PFSK-1 (cell line): ENCODE measurements at regions not wholly inside any gene's neighbourhood (a gene's known extent, or its start where the extent isn't known, plus 50 kb on each side); places are given as distances from the start of the nearest gene placed in this dataset.

Source experiments
- SIN3A ChIP-seq: IDR thresholded peaks from 2 replicates; pipeline ENCODE4 v1.6.1; 2012; ENCODE audit warnings: mild to moderate bottlenecking, low read length, moderate library complexity, borderline replicate concordance; ENCODE audit not compliant: insufficient read depth
- TF ChIP-seq, protein P1 (sequence below), 2 experiments: IDR thresholded peaks; 2 replicates each; pipeline versions ENCODE4 v1.6.1 to v1.8.0; 2011 to 2012; ENCODE audit warnings: low read depth in 2 of 2, low read length in 2 of 2, control low read depth in 1 of 2, inconsistent platforms in 1 of 2, mild to moderate bottlenecking in 1 of 2, moderate library complexity in 1 of 2; ENCODE audit not compliant: insufficient read depth in 1 of 2

DNA sequence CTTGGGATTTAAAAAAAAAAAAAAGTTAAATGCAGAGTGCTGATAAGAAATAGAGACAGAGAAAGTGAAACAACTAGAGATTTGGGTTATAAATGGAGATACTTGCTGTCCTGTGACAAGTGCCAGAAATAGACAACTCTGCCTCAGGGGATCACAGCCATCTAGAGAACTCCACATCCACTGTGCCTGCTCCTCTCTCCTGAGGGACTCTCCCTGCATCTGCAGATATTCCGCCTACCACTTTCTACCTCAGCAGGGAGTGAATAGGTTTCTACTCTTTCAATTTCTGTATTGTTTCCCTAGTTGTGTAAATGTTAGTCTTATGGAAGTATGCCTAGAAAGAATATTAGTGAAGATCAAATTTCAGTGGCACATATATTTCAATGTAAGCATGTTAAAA lies 307.2 kb downstream of the HTR1A start:
- TF ChIP-seq SIN3A, result no peak
- TF ChIP-seq, protein P1, sequence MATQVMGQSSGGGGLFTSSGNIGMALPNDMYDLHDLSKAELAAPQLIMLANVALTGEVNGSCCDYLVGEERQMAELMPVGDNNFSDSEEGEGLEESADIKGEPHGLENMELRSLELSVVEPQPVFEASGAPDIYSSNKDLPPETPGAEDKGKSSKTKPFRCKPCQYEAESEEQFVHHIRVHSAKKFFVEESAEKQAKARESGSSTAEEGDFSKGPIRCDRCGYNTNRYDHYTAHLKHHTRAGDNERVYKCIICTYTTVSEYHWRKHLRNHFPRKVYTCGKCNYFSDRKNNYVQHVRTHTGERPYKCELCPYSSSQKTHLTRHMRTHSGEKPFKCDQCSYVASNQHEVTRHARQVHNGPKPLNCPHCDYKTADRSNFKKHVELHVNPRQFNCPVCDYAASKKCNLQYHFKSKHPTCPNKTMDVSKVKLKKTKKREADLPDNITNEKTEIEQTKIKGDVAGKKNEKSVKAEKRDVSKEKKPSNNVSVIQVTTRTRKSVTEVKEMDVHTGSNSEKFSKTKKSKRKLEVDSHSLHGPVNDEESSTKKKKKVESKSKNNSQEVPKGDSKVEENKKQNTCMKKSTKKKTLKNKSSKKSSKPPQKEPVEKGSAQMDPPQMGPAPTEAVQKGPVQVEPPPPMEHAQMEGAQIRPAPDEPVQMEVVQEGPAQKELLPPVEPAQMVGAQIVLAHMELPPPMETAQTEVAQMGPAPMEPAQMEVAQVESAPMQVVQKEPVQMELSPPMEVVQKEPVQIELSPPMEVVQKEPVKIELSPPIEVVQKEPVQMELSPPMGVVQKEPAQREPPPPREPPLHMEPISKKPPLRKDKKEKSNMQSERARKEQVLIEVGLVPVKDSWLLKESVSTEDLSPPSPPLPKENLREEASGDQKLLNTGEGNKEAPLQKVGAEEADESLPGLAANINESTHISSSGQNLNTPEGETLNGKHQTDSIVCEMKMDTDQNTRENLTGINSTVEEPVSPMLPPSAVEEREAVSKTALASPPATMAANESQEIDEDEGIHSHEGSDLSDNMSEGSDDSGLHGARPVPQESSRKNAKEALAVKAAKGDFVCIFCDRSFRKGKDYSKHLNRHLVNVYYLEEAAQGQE (IDR thresholded peaks at IDR 0.05; ENCODE audit: insufficient read depth in 1 of 2, low read depth in 2 of 2, low read length in 2 of 2), result no peak
